PC-9 (cell line): ENCODE measurements at regions not wholly inside any gene's neighbourhood (a gene's known extent, or its start where the extent isn't known, plus 50 kb on each side); places are given as distances from the start of the nearest gene placed in this dataset.

Experiments used
- CTCF ChIP-seq: fragments of 200-600 bp; sonication (generic); conservative IDR thresholded peaks from 2 replicates; pipeline ENCODE4 v1.6.1; 2017; ENCODE audit warnings: mixed run types, antibody characterized with exemption, mild to moderate bottlenecking, moderate library complexity
- EZH2 ChIP-seq: fragments of 200-600 bp; sonication (generic); IDR thresholded peaks from 2 replicates; pipeline ENCODE4 v1.8.0; 2017; ENCODE audit warnings: antibody characterized with exemption, low read depth

GRCh38 chr20:12264711-12265110, 347.0 kb downstream of the BTBD3 start:
- TF ChIP-seq CTCF (no peak), EZH2 (no peak)
